ENCODE measurements at regions not wholly inside any gene's neighbourhood (a gene's known extent, or its start where the extent isn't known, plus 50 kb on each side); places are given as distances from the start of the nearest gene placed in this dataset.

- FAIRE-seq, result no peak
Measured at GRCh38 chr4:179976777-179977176, 2266.4 kb upstream of the TENM3 start.

DNA sequence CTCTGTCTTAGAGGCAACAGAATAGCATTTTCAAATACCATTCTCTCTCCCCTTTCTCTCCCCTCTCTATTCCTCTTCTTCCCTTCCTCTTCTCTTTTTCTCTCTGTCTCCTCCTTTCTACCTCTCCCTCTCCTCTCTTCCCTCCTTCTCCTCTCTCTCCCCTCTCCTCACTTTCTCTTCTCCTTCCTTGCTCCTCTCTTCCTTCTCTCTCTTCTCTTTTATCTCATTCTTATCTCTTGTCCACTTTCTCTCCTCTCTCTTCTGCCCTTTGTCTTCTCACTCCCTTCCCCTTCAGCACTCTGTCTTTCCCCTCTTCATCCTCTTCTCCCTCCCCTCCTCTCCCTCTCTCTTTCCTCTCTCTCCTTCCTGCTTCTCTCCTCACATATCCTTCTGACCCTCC, 2265.8 kb upstream of the TENM3 start:
- FAIRE-seq, result no peak

- no peak for FAIRE-seq
Measured at GRCh38 chr4:179981161-179981560, 2262.0 kb upstream of the TENM3 start.

DNA sequence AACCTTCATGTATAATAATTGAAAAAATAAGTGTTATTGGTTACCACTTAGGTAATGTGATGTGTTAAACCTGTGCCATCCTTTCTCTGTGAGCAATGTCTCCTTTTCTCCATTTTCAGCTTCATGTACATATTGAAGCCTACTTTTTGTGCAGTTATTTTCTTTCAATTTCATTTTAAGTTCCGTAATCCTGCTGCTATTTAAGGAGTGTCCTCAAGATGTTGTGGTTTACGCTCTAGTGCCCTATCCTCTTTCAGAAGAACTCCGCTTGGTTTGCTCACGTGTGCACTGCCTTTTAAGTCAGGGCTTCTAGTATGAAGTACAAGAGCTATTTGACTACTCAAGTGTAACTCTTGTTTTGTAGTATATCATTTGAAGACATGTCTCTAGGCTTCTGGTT, 2253.2 kb upstream of the TENM3 start:
- no peak for FAIRE-seq

GRCh38 chr4:180009316-180009715, 2233.9 kb upstream of the TENM3 start:
- no peak for FAIRE-seq

DNA sequence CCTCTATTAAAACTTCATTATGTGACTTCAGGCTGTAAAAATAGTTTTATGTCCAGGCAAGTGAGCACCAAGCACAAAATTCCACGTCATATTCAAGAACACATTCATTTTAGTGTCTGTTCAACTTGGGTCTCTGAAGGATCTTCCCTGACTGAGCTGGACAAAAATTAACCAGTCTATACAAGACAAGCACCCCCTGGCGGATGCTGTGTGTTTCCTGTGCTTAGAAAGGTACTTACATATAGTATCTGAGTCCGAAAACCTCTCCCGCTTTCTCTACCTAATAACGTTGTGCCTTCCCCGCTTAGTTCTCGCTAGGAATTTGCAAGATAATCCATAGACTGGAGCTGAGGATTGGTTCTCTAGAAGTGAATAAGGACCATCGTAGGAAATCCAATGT, 2214.5 kb upstream of the TENM3 start:
- FAIRE-seq, result no peak

GRCh38 chr4:180031330-180031729, 2211.9 kb upstream of the TENM3 start:
- no peak for FAIRE-seq

DNA sequence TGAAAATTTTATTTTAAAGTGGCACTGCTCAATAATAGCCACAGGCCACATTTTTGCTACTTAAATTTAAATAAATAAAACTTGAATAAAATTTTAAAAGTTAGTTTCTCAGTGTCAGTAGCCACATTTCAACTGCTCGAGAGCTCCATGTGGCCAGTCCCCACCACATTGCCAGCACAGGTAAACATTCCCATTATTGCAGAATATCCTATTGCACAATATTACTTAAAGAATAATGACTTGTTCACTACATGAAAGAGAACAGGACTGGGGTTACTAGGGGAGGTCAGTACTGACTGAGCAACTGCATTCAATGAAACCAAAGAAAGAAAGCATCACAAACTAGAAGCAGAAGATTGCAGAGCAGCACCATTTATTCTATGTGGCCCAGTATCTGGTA, 2201.6 kb upstream of the TENM3 start:
- no peak for FAIRE-seq

DNA sequence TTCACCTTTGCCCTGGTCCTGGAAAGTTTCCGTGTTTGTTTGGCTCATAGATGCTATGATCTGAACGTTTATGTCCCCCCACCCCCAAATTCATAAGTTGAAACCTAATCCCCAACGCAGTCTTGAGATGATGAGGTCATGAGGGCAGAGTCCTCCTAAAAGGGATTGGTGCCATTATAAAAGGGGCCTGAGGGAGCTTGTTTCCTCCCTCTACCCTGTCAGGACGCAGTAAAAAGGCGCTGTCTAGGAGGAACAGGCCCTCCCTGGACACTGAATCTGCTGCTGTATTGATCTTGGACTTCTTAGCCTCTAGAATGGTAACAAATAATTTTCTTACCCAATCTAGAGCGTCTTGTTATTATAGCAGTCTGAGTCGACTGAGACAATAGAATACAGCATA, 2190.6 kb upstream of the TENM3 start:
- no peak for FAIRE-seq

DNA sequence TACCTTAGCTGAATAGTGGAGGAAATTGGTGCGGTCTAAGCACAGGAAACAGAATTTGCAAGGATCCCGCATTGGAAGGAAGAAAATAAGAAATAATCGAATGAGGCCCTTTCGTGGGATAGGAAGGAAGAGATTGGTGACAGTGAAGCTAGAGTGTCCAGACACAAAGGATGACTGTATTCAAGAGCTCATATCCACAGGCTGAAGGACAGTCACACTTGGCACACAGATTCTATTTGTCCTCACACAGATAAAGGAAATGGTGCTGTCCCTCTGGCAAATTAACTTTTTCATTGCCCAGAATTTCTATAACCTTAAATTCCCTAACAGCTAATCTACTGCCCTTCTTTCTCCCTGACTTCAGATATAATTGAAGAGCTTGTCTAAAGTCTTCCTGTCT, 2188.9 kb upstream of the TENM3 start:
- no peak for FAIRE-seq

DNA sequence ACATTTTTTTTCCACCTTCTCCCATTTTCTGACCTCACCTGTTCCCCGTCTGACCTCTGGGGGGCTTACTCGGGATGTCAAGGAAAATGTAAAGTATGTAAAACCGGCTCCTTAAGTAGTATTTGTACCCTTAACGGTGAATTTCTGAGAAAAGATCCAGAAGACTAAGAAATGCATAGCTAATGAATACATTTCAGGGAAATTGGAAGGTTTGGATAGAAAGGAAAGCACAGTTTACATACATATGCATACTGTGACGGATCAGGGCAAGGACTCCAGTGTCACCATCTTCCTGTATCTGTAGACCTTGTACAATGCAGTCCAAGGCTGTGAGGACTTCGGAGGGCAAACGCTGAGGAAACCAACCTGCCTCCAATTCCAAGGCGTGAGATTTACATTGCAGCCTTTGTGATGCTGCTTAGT, 2185.9 kb upstream of the TENM3 start:
- no peak for FAIRE-seq

DNA sequence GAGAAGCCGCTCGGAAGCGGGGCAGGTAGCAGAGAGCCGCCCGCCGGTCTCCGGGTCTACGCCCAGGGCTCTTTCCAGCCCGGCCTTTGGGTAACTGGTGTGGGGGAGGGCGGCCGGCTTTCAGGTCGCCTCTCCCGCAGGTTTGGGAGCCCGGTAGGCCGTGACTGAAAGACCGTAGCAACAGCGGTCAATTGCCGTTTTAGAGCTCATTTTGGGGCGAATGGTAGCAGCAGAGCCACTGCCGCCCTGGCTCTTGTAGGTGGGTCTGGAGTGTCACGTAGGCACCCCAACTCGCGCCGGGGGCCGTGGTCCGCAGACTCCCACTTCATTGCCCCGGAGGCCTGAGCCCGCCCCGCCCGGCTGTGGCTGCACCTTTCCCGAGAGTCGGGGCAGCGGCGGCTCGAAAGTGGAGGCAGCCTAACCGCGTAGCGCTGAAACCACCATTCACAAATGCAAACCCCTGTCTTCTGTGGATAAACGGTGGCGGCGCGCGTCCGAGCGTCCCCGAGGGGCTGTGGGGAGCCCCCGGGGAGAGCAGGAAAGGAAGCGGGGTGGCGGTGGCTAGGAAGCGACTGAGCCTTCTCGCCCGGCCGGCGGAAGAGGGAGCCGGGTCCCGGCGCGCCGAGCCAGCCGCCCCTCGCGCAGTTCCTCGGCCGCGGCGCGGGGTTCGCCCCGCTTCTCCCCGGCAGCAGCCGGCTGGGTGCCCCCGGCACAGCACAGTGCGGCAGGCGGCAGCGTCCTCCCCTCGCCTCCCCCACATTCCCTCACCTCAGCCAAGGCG, 2185.1 kb upstream of the TENM3 start:
- no peak for FAIRE-seq

DNA sequence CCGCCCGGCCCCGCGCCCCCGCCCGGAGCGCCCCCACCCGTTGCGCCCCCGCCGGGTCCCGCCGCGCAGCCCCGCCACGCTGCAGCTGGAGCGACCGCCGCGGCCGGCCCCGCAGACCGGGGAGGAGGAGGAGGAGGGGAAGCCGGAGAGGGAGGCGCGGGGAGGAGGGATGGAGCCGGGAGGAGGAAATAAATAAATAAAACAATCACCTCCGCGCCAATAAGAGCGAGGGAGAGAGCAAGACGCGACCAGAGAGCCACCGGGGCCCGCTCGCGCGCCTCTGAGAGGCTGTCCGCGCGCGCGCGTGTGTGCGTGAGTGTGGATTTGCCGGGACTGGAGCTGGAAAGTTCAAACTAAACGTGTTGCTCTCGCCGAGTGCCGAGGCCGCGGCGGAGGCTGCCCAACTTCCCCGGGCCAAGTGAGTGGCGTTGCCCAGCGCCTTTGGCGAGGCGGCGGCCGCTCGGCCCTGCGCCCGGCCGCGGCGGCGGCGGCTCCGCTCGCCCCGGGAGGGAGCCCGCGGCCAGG, 2184.4 kb upstream of the TENM3 start:
- FAIRE-seq, result no peak

- FAIRE-seq, result no peak
Measured at GRCh38 chr4:180059216-180059881, 2183.9 kb upstream of the TENM3 start.

- no peak for FAIRE-seq
Measured at GRCh38 chr4:180060159-180060889, 2182.9 kb upstream of the TENM3 start.

- no peak for FAIRE-seq
Measured at GRCh38 chr4:180081072-180081471, 2162.1 kb upstream of the TENM3 start.

DNA sequence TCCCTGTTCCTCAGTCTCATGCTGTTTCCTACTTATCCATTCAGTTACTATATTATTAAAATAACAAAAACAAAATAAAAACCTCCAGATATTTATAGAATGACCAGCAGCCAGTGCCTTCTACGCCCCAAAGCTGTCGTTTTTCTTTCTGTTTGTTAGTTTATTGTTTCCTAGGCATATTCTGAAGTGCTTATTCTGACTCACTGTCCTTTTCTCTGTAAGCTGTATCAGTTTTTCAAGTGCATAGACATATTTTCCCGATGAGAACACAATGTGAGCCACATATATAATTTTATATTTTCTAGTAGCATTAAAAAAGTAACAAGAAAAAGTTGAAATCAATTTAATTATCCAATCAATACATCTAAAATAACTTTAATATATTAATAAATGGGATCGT, 2158.6 kb upstream of the TENM3 start:
- no peak for FAIRE-seq

DNA sequence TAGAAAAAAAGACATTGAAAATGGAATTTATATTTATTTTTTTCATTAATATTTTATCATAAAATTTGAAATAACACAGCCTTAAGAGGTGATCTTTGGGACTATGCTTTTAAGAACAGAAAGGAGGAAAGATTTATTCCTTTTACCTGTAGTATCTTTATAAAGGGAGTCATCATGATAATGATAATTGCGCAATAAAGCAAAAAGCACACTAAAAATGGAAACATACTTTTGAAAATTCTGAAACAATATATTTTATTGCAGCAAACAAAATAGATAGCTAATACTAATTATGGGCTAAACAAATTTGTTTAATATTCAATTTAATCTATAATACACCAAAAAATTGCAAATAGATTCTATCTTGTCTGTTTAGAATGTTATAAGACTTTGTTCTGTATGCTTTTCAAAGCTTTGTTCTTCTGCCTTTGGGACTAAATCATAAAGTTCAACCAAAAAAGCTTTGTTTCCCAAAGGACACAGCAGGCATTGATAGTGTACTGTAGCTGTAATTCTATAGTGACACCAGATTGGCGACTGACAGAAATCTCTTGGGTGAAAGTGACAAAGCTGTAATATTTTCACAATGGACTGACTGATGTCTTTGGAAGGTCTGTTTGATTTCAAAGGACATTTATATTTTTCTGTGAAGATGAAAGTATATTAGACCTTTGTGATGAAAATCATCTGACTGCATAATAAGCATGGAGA, 2156.6 kb upstream of the TENM3 start:
- FAIRE-seq, result no peak

DNA sequence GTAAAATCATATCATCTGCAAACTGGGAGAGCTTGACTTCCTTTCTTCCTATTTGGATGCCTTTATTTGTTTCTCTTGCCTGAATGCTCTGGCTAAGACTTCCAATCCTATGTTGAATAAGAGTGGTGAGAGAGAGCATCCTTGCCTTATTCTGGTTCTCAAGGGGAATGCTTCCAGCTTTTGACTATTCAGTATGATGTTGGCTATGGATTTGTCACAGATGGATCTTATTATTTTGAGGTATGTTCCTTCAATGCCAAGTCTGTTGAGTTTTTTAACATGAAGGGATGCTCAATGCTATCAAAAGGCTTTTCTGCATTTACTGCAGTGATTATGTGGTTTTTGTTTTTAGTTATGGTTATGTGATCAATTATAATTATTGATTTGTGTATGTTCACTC, 2144.6 kb upstream of the TENM3 start:
- no peak for FAIRE-seq

DNA sequence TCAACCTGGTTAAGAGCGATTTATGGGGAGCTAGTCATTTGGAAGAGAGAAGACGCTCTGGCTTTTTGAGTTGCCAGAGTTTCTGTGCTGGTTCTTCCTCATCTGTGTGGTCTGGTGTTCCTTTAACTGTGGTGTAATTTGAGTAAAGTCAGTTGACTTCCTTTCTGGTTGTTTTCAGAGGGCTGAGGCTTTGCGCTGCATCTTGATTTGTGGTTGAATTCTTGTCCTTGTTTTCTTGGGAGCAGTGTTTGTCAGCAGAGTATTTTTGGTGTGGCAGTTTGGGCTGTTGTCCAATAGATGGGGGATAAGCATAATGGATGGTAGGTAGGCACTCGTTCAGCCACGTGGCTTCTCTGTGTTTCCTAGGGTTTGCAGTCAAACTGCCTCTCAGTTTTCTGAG, 2143.2 kb upstream of the TENM3 start:
- no peak for FAIRE-seq

DNA sequence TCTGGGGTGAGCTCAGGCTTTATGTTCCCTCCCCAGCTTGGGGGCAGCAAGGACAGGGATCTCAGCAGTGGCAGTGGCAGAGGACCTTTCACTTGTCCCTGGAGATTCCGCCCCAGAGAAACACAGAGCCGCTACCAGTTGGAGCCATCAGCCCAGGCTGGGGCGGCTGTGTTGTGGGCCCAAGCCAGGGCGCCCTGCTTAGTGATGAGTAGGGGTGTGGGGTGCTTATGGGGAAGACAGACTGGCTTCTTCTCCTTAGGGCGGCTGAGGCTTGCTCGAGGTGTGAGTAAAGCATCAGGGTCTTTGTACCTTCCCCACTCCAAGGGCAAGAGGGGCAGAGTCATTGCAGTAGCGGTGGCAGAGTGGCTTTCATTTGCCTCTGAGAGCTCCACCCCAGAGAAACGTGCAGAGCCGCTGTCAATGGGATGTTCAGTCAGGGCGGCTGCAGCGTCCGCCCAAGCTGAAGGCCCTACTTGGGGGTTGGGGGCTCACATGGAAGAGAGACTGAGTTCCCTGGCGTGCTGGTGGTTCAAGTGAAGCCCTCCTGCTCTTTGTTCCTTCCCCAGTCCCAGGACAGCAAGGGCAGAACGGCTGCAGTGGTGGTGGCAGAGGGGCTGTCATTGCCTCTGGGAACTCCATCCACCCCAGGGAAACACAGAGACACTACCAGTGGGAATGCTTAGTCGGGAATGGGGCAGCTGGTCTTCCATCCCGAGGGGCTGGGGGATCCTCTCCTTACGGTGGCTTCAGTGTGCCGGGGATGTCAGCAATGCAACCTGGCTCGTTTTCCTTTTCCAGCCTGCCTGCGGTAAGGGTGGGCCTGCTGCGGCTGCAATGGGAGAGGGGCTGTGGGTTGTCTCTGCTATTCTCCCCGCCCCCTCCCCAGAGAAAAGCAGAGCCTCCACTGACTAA, 2142.5 kb upstream of the TENM3 start:
- FAIRE-seq, result no peak

All from G401.6 (cell line).